ENCODE measurements at regions not wholly inside any gene's neighbourhood (a gene's known extent, or its start where the extent isn't known, plus 50 kb on each side); places are given as distances from the start of the nearest gene placed in this dataset.

DNA sequence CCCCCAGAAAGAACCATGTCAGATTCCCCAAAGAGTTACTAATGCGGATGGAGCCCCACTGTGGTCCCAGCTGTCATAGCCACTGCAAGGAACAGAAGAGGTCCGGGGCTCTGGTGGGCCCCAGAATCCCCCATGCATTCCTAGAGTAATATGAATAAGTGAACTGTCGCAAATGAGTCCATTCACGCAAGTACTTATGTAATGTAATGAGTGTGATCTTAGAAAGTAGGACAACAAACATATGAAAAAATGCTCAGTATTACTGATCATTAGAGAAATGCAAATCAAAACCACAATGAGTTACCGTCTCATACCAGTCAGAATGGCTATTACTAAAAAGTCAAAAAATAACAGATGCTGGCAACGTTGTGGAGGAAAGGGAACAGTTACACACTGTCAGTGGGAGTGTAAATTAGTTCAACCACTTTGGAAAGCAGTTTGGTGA is 141.5 kb upstream of the RBPJ start (continued):
- TF ChIP-seq, protein P1, sequence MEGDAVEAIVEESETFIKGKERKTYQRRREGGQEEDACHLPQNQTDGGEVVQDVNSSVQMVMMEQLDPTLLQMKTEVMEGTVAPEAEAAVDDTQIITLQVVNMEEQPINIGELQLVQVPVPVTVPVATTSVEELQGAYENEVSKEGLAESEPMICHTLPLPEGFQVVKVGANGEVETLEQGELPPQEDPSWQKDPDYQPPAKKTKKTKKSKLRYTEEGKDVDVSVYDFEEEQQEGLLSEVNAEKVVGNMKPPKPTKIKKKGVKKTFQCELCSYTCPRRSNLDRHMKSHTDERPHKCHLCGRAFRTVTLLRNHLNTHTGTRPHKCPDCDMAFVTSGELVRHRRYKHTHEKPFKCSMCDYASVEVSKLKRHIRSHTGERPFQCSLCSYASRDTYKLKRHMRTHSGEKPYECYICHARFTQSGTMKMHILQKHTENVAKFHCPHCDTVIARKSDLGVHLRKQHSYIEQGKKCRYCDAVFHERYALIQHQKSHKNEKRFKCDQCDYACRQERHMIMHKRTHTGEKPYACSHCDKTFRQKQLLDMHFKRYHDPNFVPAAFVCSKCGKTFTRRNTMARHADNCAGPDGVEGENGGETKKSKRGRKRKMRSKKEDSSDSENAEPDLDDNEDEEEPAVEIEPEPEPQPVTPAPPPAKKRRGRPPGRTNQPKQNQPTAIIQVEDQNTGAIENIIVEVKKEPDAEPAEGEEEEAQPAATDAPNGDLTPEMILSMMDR (IDR thresholded peaks at IDR 0.05 in 2 of 3, conservative IDR thresholded peaks at IDR 0.05 in 1 of 3; ENCODE audit: control insufficient read depth in 2 of 3, extremely low read depth in 1 of 3, insufficient read depth in 1 of 3, low read depth in 3 of 3, low read length in 3 of 3): peak in 2 of 3 experiments; percentile 22 to 23; a peak in 2 of 6 replicates
- TF ChIP-seq CBX5 (IDR thresholded peaks at IDR 0.05; ENCODE audit: low read depth) (peak; percentile 93; the same call in 1 of the 2 replicates), CREB1 (IDR thresholded peaks at IDR 0.05; ENCODE audit: low read depth) (0 out of 2 replicates have a peak, but pooled peaks have one; percentile 38), YY1 (IDR thresholded peaks at IDR 0.05; ENCODE audit: low read depth, low read length) (peak; percentile 53; the same call in 1 of the 2 replicates), RCOR1 (conservative IDR thresholded peaks at IDR 0.05; ENCODE audit: low read depth, low read length) (no peak), NBN (IDR thresholded peaks at IDR 0.05) (no peak), SREBF1 (IDR thresholded peaks at IDR 0.05; ENCODE audit: low read length) (no peak), ZNF384 (IDR thresholded peaks at IDR 0.05; ENCODE audit: borderline replicate concordance, low read depth, low read length) (no peak), RAD21 (IDR thresholded peaks at IDR 0.05; ENCODE audit: insufficient read depth, low read depth, low read length) (peak; percentile 62), SMC3 (IDR thresholded peaks at IDR 0.05; ENCODE audit: borderline replicate concordance, low read length) (peak; percentile 27; the same call in 1 of the 2 replicates), SPI1 (IDR thresholded peaks at IDR 0.05; ENCODE audit: borderline replicate concordance, insufficient read depth, low read depth, low read length) (no peak), NFIC (IDR thresholded peaks at IDR 0.05; ENCODE audit: low read depth, low read length) (peak; percentile 92), GABPA (IDR thresholded peaks at IDR 0.05; ENCODE audit: low read depth) (peak; percentile 48; the same call in 1 of the 2 replicates), PAX8 (IDR thresholded peaks at IDR 0.05) (no peak), SMAD1 (IDR thresholded peaks at IDR 0.05; ENCODE audit: low read depth, partially characterized antibody) (no peak), PAX5 (IDR thresholded peaks at IDR 0.05; ENCODE audit: borderline replicate concordance, low read depth, low read length) (peak; percentile 71; the same call in 1 of the 2 replicates), IRF4 (IDR thresholded peaks at IDR 0.05; ENCODE audit: low read depth, low read length) (peak; percentile 78), CHD4 (IDR thresholded peaks at IDR 0.05) (no peak), TBL1XR1 (IDR thresholded peaks at IDR 0.05; ENCODE audit: low read depth, low read length) (0 out of 2 replicates have a peak, but pooled peaks have one; percentile 42)
- TF ChIP-seq, protein P2, sequence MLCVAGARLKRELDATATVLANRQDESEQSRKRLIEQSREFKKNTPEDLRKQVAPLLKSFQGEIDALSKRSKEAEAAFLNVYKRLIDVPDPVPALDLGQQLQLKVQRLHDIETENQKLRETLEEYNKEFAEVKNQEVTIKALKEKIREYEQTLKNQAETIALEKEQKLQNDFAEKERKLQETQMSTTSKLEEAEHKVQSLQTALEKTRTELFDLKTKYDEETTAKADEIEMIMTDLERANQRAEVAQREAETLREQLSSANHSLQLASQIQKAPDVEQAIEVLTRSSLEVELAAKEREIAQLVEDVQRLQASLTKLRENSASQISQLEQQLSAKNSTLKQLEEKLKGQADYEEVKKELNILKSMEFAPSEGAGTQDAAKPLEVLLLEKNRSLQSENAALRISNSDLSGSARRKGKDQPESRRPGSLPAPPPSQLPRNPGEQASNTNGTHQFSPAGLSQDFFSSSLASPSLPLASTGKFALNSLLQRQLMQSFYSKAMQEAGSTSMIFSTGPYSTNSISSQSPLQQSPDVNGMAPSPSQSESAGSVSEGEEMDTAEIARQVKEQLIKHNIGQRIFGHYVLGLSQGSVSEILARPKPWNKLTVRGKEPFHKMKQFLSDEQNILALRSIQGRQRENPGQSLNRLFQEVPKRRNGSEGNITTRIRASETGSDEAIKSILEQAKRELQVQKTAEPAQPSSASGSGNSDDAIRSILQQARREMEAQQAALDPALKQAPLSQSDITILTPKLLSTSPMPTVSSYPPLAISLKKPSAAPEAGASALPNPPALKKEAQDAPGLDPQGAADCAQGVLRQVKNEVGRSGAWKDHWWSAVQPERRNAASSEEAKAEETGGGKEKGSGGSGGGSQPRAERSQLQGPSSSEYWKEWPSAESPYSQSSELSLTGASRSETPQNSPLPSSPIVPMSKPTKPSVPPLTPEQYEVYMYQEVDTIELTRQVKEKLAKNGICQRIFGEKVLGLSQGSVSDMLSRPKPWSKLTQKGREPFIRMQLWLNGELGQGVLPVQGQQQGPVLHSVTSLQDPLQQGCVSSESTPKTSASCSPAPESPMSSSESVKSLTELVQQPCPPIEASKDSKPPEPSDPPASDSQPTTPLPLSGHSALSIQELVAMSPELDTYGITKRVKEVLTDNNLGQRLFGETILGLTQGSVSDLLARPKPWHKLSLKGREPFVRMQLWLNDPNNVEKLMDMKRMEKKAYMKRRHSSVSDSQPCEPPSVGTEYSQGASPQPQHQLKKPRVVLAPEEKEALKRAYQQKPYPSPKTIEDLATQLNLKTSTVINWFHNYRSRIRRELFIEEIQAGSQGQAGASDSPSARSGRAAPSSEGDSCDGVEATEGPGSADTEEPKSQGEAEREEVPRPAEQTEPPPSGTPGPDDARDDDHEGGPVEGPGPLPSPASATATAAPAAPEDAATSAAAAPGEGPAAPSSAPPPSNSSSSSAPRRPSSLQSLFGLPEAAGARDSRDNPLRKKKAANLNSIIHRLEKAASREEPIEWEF (IDR thresholded peaks at IDR 0.05; ENCODE audit: insufficient replicate concordance, low read depth, low read length): no peak
- TF ChIP-seq, protein P3, sequence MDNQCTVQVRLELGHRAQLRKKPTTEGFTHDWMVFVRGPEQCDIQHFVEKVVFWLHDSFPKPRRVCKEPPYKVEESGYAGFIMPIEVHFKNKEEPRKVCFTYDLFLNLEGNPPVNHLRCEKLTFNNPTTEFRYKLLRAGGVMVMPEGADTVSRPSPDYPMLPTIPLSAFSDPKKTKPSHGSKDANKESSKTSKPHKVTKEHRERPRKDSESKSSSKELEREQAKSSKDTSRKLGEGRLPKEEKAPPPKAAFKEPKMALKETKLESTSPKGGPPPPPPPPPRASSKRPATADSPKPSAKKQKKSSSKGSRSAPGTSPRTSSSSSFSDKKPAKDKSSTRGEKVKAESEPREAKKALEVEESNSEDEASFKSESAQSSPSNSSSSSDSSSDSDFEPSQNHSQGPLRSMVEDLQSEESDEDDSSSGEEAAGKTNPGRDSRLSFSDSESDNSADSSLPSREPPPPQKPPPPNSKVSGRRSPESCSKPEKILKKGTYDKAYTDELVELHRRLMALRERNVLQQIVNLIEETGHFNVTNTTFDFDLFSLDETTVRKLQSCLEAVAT (IDR thresholded peaks at IDR 0.05): no peak
- TF ChIP-seq, protein P4, sequence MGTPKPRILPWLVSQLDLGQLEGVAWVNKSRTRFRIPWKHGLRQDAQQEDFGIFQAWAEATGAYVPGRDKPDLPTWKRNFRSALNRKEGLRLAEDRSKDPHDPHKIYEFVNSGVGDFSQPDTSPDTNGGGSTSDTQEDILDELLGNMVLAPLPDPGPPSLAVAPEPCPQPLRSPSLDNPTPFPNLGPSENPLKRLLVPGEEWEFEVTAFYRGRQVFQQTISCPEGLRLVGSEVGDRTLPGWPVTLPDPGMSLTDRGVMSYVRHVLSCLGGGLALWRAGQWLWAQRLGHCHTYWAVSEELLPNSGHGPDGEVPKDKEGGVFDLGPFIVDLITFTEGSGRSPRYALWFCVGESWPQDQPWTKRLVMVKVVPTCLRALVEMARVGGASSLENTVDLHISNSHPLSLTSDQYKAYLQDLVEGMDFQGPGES (IDR thresholded peaks at IDR 0.05): no peak
